AG09319 (cell line): ENCODE measurements at regions not wholly inside any gene's neighbourhood (a gene's known extent, or its start where the extent isn't known, plus 50 kb on each side); places are given as distances from the start of the nearest gene placed in this dataset.

Experiments used
- DNase-seq: peaks from one replicate; pipeline ENCODE4 v3.0.0-alpha.2; 2010; ENCODE audit warnings: low read depth; ENCODE audit errors: extremely low read depth
- TF ChIP-seq, protein P1 (sequence below): IDR thresholded peaks from 2 replicates; pipeline ENCODE4 v1.5.1; 2011; ENCODE audit warnings: low read depth, mild to moderate bottlenecking, inconsistent platforms, low read length, moderate library complexity

DNA sequence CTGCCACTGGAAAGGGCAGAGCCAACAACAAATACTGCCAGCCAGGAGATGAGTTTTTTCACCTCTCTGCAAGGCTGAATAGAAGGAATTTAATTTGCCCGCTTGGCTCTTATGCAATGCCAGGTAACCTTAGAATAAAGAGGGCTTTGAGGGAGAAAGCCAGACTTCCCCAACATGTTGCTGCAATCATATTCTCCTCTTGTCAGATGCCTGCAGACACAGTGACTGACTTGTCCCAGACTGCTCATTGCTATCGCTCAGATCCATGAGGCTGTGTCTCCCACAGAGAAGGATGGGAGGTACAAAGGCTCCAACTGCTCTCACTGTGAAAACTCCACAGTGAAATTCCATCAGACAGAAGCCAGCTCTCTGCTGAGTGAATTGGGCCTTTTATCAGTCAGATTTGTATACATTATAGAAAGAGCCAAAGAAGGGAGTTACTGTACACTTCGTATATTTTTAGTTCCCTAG lies 517.0 kb upstream of the ID4 start:
- TF ChIP-seq, protein P1, sequence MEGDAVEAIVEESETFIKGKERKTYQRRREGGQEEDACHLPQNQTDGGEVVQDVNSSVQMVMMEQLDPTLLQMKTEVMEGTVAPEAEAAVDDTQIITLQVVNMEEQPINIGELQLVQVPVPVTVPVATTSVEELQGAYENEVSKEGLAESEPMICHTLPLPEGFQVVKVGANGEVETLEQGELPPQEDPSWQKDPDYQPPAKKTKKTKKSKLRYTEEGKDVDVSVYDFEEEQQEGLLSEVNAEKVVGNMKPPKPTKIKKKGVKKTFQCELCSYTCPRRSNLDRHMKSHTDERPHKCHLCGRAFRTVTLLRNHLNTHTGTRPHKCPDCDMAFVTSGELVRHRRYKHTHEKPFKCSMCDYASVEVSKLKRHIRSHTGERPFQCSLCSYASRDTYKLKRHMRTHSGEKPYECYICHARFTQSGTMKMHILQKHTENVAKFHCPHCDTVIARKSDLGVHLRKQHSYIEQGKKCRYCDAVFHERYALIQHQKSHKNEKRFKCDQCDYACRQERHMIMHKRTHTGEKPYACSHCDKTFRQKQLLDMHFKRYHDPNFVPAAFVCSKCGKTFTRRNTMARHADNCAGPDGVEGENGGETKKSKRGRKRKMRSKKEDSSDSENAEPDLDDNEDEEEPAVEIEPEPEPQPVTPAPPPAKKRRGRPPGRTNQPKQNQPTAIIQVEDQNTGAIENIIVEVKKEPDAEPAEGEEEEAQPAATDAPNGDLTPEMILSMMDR, result no peak
- DNase-seq, result no peak

DNA sequence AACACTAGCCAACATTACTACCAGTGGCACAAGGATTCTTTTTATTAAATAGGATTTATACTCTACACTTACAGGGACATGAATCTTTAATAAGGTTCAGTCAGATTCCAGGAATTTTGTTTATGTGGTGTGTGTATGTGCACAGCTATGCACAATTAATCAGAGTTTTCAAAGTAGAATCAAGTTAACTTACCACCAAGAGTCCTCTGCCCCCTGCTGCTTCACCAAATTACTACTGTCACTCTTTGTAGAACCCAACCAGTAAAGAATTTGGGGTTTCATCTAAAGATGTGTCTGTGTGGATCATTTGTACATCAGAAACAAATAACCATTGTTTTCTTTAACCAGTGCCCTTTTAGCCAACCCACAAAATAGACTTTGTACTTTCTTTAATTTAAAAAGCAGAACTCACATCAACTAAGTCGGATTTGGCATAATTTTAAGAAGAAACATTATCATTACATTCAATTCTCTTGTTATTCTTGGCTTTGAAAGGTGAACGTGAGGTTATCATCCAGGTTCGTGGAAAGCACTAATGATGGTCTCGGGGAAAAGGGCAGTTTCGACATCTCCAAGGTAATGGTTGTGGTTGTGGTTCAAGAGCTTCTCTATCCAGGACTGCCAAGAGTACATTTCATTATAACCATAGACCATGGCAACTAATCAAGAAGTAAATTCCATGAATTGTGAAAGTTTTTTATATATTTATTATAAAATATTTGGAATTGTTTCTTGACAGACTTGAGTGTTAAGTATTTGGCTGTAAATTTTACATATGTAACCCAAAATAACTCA lies 514.3 kb upstream of the ID4 start:
- DNase-seq, result no peak
- TF ChIP-seq, protein P1, result no peak; the same call in none of the 2 replicates

DNA sequence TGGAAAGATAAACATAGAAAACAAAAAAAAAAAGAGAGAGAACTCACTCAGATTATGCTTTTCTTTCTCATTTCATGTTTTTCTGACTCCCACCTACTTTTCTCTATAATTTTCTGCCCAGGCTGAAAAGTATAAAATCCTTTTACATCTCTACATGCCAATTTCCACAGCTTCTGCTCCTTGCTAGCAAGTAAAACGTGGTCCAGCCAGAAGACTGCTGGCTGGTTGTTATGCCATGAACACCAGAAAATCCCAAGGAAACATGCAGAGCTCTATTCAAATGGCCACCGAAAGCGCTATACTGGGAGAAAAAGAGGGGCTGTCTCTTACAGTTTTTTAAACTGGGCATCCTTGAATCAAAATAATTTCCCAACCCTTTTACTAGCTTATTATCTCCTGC lies 512.8 kb upstream of the ID4 start:
- no peak for DNase-seq
- TF ChIP-seq, protein P1, result no peak

DNA sequence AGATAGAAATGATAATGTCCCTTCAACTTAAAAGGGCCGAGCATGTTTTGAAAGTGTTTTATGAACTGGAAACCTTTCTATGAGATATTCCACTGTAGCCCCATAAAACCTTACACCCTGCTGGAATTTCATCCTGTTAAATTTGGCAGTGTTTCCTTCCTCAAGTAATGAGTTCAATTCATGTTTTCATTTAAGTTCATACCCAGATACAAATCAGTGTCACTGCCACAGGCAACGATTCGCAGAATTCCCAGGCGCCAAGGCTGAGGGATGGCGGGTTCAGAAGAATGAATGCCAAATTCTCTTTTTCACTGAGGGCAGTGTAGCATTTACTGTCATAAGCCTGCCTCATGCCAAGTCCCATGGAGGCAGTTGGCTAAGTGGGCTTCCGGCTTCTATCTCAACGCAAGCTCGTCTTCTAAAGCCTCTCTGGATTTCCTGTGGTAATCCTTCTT lies 511.8 kb upstream of the ID4 start:
- DNase-seq, result no peak
- TF ChIP-seq, protein P1, result no peak

DNA sequence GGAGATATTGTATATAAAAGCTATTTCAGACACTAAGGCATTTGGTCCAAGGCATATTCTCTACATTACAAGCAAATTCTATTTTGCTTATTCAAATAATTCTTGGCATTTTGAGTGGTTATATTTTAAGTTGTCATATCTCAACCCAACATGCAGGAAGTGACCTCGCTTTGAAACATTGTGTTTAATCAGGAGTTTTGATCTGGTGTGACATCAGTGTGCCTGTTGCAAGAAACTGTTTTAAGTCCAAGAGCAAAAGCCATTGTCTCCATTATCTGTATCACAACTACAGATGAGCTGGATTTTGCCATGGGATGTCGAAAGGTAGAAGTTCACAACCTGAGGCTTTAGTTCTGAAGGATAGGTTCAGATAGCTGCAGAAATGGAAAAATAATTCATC lies 509.9 kb upstream of the ID4 start:
- TF ChIP-seq, protein P1, result no peak
- no peak for DNase-seq

DNA sequence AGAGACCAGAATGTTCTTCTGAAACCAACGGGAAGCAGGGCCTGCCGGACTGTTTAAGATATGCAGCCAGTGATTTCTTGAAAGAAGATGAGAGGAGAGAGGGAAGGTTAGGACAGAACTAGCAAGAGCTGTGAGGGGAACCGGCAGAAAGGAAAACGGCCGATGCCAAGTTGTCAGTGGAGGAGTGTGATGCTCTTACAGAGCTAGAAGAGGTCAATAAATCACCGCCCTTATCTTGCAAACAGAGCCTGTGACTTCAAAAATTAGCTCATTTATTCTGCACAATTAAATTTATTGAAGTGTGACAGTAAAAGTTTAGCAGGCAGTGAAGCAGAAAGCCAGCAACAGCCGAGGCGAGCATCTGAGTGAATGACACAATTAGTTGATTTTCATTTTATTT lies 509.5 kb upstream of the ID4 start:
- TF ChIP-seq, protein P1, result no peak
- no peak for DNase-seq

DNA sequence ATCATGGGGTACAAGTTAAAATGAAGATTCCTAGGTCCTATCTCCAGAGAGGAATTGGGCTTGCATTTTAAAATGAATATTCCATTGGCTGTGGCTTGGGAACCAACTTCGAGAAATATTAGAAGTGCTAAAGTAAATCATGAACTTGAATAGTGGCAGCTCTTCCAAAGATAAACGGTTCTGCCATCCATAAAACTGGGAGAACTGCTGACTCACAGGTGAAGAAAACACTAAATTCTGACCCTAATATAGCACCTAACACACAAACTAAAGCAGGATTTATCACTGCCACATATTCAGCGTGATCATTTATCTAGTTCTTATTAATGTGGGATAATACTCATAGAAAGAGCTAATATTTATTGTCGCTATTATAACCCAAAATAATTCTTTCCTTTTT lies 508.1 kb upstream of the ID4 start:
- TF ChIP-seq, protein P1, result no peak
- DNase-seq, result no peak
